Liver (tissue), 3 donors: ENCODE measurements at regions not wholly inside any gene's neighbourhood (a gene's known extent, or its start where the extent isn't known, plus 50 kb on each side); places are given as distances from the start of the nearest gene placed in this dataset.

ENCODE experiments used
- CTCF ChIP-seq: fragments of 150-350 bp; IDR thresholded peaks from 2 replicates; pipeline ENCODE4 v1.5.1; 2017; ENCODE audit warnings: improper control_type of control experiment, low read depth, low read length; ENCODE audit not compliant: missing input control
- EGR1 ChIP-seq, 2 donors: IDR thresholded peaks; 2 replicates each; pipeline ENCODE4 v1.6.1; 2016 to 2018; ENCODE audit warnings: antibody characterized with exemption in 2 of 2, low read depth in 2 of 2
- FOXA1 ChIP-seq: IDR thresholded peaks from 2 replicates; pipeline ENCODE4 v1.6.1; 2016; ENCODE audit warnings: antibody characterized with exemption
- HNF4A ChIP-seq, 2 donors: conservative IDR thresholded peaks; 2 replicates each; pipeline ENCODE4 v1.6.1; 2016; ENCODE audit warnings: antibody characterized with exemption in 2 of 2, mild to moderate bottlenecking in 2 of 2
- RAD21 ChIP-seq, 2 donors: IDR thresholded peaks; 2 replicates each; pipeline ENCODE4 v1.6.1; 2016; ENCODE audit warnings: antibody characterized with exemption in 2 of 2, mild to moderate bottlenecking in 2 of 2
- REST ChIP-seq: IDR thresholded peaks from 2 replicates; pipeline ENCODE4 v1.6.1; 2016; ENCODE audit warnings: antibody characterized with exemption, mild to moderate bottlenecking
- YY1 ChIP-seq: IDR thresholded peaks from 2 replicates; pipeline ENCODE4 v1.6.1; 2016; ENCODE audit warnings: antibody characterized with exemption, mild to moderate bottlenecking
- donor health status: healthy.
- donor health status: healthy.

- no peak for TF ChIP-seq CTCF
- no peak for TF ChIP-seq EGR1 (IDR thresholded peaks at IDR 0.05; ENCODE audit: low read depth in 2 of 2)
- TF ChIP-seq YY1, result no peak
- TF ChIP-seq REST, result no peak
- no peak for TF ChIP-seq FOXA1
- TF ChIP-seq RAD21 (IDR thresholded peaks at IDR 0.05), result no peak
- no peak for TF ChIP-seq HNF4A (conservative IDR thresholded peaks at IDR 0.05)
Observed at GRCh38 chr6:169383265-169383664, 129.6 kb upstream of the THBS2 start.
